ENCODE measurements at regions not wholly inside any gene's neighbourhood (a gene's known extent, or its start where the extent isn't known, plus 50 kb on each side); places are given as distances from the start of the nearest gene placed in this dataset.

DNA sequence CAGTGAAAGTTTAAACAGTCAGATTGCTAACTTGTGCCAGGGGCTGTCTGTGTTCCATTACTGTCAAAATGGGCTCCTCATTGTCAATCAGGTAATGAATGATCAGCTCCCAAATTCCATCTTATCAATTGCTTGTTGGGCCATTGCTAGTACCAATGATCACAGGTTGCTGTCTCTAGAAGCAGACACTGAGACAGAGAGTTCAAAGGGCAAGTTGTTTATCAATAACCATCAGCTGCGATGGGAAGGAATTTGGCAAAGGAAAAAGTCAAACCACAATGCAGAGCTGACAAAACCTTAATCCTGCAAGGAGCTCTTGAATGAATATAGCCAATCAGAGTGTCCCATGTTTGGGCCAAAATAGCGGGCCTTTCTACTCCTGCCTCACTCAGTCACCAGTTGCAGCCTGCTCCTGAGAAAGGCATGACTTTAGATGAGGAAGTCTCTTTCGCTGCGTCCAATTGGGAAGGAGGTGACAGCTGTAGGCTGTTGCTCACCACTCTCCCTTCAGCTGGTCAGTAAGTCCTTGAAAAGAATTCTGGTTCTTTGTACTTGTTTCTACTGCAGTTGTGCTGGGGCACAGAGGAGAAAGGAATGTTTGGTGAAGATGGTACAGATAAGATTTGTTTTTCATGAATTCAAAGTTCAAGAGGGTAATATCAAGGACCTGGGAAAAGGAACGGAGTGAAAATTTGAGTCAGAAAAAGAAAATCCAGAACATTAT, 179.2 kb upstream of the PDE3A start:
- WGBS, 2 donors = 73 to 75% methylated on average over 5 of the region's 5 CpGs
- no peaks in the 10 kb centered on the region for H3K9me3 ChIP-seq
- H3K36me3 ChIP-seq = no peaks in the 10 kb centered on the region
- no peak for DNase-seq
- H3K4me1 ChIP-seq = no peaks in the 10 kb centered on the region
- no peak overlapping the region for H3K4me3 ChIP-seq
- intact Hi-C loops (cut with DNase I) = no loop called here
- no peaks in the 10 kb centered on the region for H3K27me3 ChIP-seq
- H3K27ac ChIP-seq = no peak overlapping the region
- no peak for TF ChIP-seq POLR2A (IDR thresholded peaks at IDR 0.05)
- TF ChIP-seq, protein P1, sequence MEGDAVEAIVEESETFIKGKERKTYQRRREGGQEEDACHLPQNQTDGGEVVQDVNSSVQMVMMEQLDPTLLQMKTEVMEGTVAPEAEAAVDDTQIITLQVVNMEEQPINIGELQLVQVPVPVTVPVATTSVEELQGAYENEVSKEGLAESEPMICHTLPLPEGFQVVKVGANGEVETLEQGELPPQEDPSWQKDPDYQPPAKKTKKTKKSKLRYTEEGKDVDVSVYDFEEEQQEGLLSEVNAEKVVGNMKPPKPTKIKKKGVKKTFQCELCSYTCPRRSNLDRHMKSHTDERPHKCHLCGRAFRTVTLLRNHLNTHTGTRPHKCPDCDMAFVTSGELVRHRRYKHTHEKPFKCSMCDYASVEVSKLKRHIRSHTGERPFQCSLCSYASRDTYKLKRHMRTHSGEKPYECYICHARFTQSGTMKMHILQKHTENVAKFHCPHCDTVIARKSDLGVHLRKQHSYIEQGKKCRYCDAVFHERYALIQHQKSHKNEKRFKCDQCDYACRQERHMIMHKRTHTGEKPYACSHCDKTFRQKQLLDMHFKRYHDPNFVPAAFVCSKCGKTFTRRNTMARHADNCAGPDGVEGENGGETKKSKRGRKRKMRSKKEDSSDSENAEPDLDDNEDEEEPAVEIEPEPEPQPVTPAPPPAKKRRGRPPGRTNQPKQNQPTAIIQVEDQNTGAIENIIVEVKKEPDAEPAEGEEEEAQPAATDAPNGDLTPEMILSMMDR (IDR thresholded peaks at IDR 0.05) = no peak

DNA sequence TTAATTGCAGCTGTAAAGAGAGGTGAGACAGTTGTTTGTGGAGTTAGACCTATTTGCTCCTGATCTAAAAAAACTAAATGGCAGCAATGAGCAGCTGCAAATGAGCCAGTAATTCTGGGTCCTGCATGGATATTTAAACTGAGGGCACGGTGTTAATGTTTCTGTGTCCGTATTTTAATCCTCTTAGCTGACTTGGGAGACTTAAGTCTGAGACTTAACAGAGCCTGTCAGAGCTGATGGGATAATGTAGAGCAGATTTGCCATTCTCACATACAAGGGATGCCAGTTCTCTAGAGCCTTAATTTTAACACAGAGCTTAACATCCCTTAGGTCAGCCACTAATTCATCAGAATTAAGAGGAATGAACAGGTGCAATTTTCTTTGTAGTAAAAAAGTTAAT, 178.6 kb upstream of the PDE3A start:
- no peak overlapping the region for H3K4me3 ChIP-seq
- H3K9me3 ChIP-seq = no peaks in the 10 kb centered on the region
- no peak overlapping the region for H3K27ac ChIP-seq
- DNase-seq = no peak
- no peaks in the 10 kb centered on the region for H3K4me1 ChIP-seq
- H3K27me3 ChIP-seq = no peaks in the 10 kb centered on the region
- TF ChIP-seq POLR2A (IDR thresholded peaks at IDR 0.05) = no peak
- TF ChIP-seq, protein P1 (IDR thresholded peaks at IDR 0.05) = no peak
- WGBS, 2 donors = 79 to 82% methylated on average over 2 of the region's 2 CpGs
- intact Hi-C loops (cut with DNase I) = no loop called here
- H3K36me3 ChIP-seq = no peaks in the 10 kb centered on the region

DNA sequence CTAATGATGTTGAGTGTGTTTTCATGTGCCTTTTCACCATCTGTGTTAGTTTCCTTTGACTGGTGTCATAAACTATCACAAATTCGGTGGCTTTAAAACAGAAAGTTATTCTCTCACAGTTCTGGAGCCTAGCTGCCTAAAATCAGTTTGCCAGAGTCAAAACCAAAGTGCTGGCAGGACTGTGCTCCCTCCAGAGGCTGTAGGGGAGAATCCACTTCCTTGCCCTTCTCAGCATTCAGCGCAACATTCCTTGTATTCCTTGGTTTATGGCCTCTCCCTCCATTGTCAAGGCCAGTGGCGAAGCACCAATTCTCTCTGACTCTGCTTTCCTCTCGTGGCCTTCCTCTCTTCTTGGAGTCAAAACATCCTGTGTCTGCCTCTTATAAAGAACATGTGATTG, 174.2 kb upstream of the PDE3A start:
- intact Hi-C loops (cut with DNase I) = no loop called here
- H3K27ac ChIP-seq = no peak overlapping the region
- TF ChIP-seq POLR2A (IDR thresholded peaks at IDR 0.05) = no peak
- TF ChIP-seq, protein P1 (IDR thresholded peaks at IDR 0.05) = no peak
- H3K9me3 ChIP-seq = no peaks in the 10 kb centered on the region
- H3K4me1 ChIP-seq = no peaks in the 10 kb centered on the region
- no peak for DNase-seq
- no peaks in the 10 kb centered on the region for H3K36me3 ChIP-seq
- 57 to 67% methylated on average over 4 of the region's 4 CpGs for WGBS, 2 donors
- no peak overlapping the region for H3K4me3 ChIP-seq
- H3K27me3 ChIP-seq = no peaks in the 10 kb centered on the region

DNA sequence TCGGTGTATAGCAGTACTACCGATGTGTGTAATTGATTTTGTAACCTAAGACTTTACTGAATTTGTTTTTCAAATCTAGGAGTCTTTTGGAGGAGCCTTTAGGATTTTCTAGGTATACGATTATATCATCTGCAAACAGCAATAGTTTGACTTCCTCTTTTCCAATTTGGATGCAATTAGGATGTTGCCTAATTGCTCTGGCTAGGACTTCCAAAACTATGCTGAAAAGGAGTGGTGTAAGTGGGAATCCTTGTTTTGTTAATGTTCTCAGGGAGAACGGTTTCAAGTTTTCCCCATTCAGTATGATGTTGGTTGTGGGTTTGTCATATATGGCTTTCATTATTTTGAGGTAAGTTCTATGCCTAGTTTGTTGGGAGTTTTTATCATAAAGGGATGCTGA, 171.6 kb upstream of the PDE3A start:
- 85 to 90% methylated on average over 4 of the region's 4 CpGs for WGBS, 2 donors
- Histone ChIP-seq H3K4me1 (no peaks in the 10 kb centered on the region), H3K36me3 (no peaks in the 10 kb centered on the region), H3K27me3 (no peaks in the 10 kb centered on the region), H3K9me3 (no peaks in the 10 kb centered on the region), H3K27ac (no peak overlapping the region), H3K4me3 (no peak overlapping the region)
- TF ChIP-seq, protein P1 (IDR thresholded peaks at IDR 0.05) = no peak
- no peak for DNase-seq
- intact Hi-C loops (cut with DNase I) = no loop called here

DNA sequence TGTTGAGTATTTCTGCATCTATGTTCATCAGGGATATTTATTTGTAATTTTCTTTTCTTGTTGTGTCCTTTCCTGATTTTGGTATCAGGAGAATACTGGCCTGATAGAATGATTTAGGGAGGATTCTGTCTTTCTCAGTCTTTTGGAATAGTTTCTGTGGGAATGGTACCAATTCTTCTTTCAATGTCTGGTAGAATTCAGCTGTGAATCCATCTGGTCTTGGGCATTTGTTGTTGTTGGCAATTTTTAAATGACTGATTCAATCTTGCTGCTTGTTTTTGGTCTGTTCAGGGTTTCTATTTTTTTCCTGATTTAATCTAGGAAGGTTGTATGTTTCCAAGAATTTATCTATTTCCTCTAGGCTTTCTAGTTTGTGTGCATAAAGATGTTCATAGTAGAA, 170.9 kb upstream of the PDE3A start:
- no peak for DNase-seq
- intact Hi-C loops (cut with DNase I) = no loop called here
- H3K9me3 ChIP-seq = no peaks in the 10 kb centered on the region
- no peaks in the 10 kb centered on the region for H3K27me3 ChIP-seq
- H3K36me3 ChIP-seq = no peaks in the 10 kb centered on the region
- TF ChIP-seq, protein P1 (IDR thresholded peaks at IDR 0.05) = no peak
- no peak for TF ChIP-seq POLR2A (IDR thresholded peaks at IDR 0.05)
- H3K4me3 ChIP-seq = no peak overlapping the region
- H3K27ac ChIP-seq = no peak overlapping the region
- no peaks in the 10 kb centered on the region for H3K4me1 ChIP-seq
